Subcutaneous abdominal adipose tissue (tissue), 5 donors: ENCODE measurements at regions not wholly inside any gene's neighbourhood (a gene's known extent, or its start where the extent isn't known, plus 50 kb on each side); places are given as distances from the start of the nearest gene placed in this dataset.

Source experiments
- H3K27ac ChIP-seq: one replicate; pipeline ENCODE4 v1.7.0; 2013; ENCODE audit warnings: low read depth, mild to moderate bottlenecking, inconsistent platforms, low read length, moderate library complexity
- H3K27me3 ChIP-seq, 5 donors: one replicate each; pipeline ENCODE4 v1.7.0; 2013; ENCODE audit warnings: low read length in 5 of 5, inconsistent platforms in 1 of 5; ENCODE audit not compliant: control insufficient read depth in 5 of 5, insufficient read depth in 4 of 5
- H3K36me3 ChIP-seq, 5 donors: one replicate each; pipeline ENCODE4 v1.7.0; 2013; ENCODE audit warnings: low read length in 5 of 5; ENCODE audit not compliant: control insufficient read depth in 5 of 5, insufficient read depth in 5 of 5
- H3K4me1 ChIP-seq, 5 donors: one replicate each; pipeline ENCODE4 v1.7.0; 2013; ENCODE audit warnings: low read length in 5 of 5, mild to moderate bottlenecking in 3 of 5, moderate library complexity in 1 of 5; ENCODE audit not compliant: control insufficient read depth in 5 of 5, insufficient read depth in 5 of 5
- H3K4me3 ChIP-seq, 5 donors: one replicate each; pipeline ENCODE4 v1.7.0; 2013; ENCODE audit warnings: low read length in 5 of 5, low read depth in 1 of 5
- H3K9ac ChIP-seq, 5 donors: one replicate each; pipeline ENCODE4 v1.7.0; 2013; ENCODE audit warnings: low read length in 5 of 5, mild to moderate bottlenecking in 4 of 5, moderate library complexity in 3 of 5
- H3K9me3 ChIP-seq, 5 donors: one replicate each; pipeline ENCODE4 v1.7.0; 2013; ENCODE audit warnings: low read length in 5 of 5; ENCODE audit not compliant: control insufficient read depth in 5 of 5
- donor health status: healthy.
- donor health status: healthy.
- donor health status: healthy.
- donor health status: healthy.
- donor health status: healthy.

DNA sequence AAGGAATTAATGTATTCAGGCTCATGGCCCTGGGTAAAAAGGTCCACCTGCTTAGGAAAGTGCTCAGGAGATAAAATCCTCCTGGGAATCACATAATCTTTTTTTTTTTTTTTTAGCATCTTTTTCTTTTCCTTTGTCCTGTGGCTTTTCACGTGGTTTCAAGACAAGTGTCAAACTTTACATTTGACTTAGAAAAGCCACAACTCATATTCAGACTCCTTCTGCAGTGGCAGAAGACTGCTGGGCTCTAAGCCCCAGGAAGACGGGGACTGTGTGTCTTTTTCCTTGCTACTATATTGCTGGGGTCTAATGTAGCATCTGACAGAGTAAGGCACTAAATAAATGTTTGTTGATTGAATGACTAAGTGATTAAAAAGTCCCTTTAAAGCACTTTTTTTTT is 127.5 kb upstream of the ANKRD1 start:
- H3K27me3 ChIP-seq: no peaks in the 10 kb centered on the region
- no peak overlapping the region for H3K4me3 ChIP-seq
- H3K4me1 ChIP-seq: peaks cover 0 to 44% (median 7%) of the 10 kb centered on the region in 5 donors
- H3K9me3 ChIP-seq: no peaks in the 10 kb centered on the region
- H3K27ac ChIP-seq: peak overlapping the region; percentile 8
- no peak overlapping the region for H3K9ac ChIP-seq
- H3K36me3 ChIP-seq: no peaks in the 10 kb centered on the region

DNA sequence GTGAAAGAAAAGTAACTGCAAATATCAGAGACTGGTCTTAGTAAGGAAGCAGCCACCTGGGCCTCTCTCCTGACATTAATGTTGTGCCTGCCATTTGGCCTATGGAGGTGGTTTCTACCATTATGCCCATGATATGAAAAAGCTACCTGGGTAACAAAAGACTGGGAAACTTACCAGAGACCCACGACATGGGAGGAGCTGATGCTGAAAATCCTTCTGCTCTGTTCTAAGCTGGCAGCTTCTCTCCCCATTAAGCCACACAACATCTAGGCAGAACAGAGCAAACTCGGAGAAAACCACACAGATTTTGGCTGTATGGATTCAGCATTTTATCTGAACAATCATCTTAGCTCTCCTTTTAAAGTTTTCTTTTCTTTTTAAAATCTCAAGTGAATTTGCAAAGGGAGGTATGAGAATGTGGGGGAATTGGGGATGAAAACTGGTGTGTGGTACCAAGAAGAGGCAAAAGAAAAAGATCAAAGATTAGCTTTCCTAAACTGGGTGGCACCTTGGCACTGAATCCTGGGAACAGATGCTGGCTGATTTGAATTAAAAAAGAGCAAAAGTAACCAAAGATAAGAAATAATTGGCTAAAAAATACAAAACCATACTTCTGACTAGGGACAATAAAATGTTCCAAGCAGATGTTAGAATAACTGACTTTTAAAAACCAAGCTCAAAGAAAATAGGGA is 128.6 kb upstream of the ANKRD1 start:
- Histone ChIP-seq H3K4me3 (no peak overlapping the region), H3K9me3 (no peaks in the 10 kb centered on the region), H3K4me1 (peaks cover 0 to 44% (median 7%) of the 10 kb centered on the region in 5 donors), H3K36me3 (no peaks in the 10 kb centered on the region), H3K27ac (peak overlapping the region; percentile 54), H3K27me3 (no peaks in the 10 kb centered on the region), H3K9ac (no peak overlapping the region)

DNA sequence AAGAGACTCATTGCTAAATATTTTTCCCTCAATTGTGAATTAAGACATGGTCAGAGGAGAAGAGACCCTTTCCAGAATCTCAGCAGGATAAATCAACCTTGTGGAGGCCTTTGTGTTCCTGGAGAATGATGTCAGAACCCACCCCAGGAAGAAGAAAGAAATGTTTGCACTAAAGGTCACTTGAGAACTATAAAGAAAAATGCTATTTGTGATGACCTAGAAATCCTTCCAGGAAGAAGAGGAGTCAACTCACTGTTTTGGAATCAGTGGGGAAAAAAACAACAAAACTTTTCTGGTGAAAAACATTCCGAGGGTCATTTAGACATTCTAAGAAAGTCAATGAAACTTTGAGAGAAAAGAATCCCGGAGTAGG is 129.1 kb upstream of the ANKRD1 start:
- Histone ChIP-seq H3K27ac (peak overlapping the region; percentile 54), H3K36me3 (no peaks in the 10 kb centered on the region), H3K4me1 (peaks cover 0 to 44% (median 7%) of the 10 kb centered on the region in 5 donors), H3K4me3 (no peak overlapping the region), H3K27me3 (no peaks in the 10 kb centered on the region), H3K9ac (no peak overlapping the region), H3K9me3 (no peaks in the 10 kb centered on the region)

DNA sequence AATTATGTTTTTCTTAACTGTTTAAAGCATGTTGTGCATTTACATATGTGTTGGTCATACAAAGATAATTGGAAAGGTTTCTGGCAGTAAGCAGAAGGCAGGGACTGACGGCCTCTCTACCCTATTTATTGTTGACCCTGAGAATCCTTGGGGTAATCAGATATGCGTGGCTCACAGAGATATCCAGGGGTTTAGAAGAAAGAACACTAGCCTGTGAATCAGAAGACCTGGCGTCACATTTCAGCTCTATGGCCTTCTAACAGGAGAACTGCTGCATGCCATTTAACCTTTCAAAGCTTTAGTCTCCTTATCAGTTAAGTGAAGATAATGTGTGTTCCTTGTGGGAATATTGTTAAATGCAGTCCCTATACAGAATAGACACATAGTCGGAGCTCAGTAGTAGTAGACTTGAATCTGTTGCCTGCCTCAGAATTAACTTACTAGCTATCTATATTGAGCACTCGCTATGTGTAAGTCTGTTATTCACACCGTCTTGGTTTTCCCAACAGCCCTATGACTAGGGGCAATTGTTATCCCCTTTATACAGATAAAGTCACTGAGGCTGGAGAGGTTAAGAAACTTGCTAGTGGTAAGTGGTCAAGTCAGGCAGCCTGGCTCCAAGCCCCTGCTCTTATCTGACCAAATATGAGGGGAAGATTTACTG is 129.6 kb upstream of the ANKRD1 start:
- Histone ChIP-seq H3K9me3 (no peaks in the 10 kb centered on the region), H3K27me3 (no peaks in the 10 kb centered on the region), H3K36me3 (no peaks in the 10 kb centered on the region), H3K4me3 (no peak overlapping the region), H3K27ac (peak overlapping the region; percentile 54), H3K4me1 (peaks cover 0 to 44% (median 7%) of the 10 kb centered on the region in 5 donors), H3K9ac (no peak overlapping the region)

DNA sequence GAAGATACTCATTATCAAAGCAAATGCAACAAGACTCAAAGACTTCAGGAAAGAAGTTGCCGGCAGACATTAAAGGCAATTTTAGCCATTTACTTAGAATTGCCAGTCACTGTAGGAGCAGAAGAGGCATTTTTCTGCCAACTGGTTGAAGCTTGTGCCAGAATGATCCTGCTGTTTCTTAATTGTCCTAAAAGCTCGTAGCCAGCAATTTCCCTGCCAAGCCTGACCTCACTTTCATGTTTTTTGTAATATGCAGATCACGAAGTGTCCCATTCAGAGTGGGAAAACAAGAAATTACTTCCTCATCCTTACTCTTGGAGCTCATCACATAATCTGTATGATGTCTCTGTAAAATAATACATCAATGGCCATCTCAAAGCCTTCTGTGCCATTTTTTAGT is 130.9 kb upstream of the ANKRD1 start:
- Histone ChIP-seq H3K27ac (no peak overlapping the region), H3K9me3 (no peaks in the 10 kb centered on the region), H3K27me3 (no peaks in the 10 kb centered on the region), H3K36me3 (no peaks in the 10 kb centered on the region), H3K4me1 (peaks cover 0 to 44% (median 7%) of the 10 kb centered on the region in 5 donors), H3K9ac (no peak overlapping the region), H3K4me3 (no peak overlapping the region)

DNA sequence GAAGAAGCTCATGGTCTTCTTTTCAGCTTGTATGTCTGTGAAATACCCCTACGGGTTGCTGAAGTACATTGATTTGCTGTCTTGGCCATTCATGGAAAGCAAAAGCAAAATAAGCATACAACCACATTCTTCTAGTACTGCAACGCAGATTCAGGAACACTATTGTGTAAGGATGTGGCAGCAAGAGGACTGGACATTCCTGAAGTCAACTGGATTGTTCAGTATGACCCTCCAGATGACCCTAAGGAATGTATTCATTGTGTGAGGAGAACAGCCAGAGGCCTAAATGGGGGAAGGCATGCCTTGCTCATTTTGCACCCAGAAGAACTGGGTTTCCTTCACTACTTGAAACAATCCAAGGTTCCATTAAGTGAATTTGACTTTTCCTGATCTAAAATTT is 133.4 kb upstream of the ANKRD1 start:
- Histone ChIP-seq H3K9me3 (no peaks in the 10 kb centered on the region), H3K27ac (no peak overlapping the region), H3K4me1 (peaks cover 0 to 24% (median 7%) of the 10 kb centered on the region in 5 donors), H3K36me3 (no peaks in the 10 kb centered on the region), H3K4me3 (no peak overlapping the region), H3K27me3 (no peaks in the 10 kb centered on the region), H3K9ac (no peak overlapping the region)

DNA sequence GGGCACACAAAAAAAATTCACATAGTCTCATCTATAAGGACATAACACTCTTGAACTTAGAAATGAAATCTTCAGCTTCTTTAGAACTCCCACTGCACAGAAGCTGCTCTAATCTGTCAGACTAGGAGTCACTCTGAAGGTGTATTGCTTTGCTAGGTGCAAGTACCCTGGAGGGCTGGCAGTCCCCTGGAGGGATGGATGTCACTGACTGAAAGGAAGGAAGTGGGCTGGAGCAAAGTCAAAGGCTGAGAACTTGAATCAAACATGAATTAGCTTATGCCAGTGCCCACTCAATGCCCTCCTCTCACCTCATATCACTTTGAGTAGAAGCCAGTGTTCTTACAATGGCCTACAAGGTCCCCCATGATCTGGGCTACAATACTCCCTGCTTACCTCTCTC is 140.3 kb upstream of the ANKRD1 start:
- H3K4me3 ChIP-seq: no peak overlapping the region
- H3K27me3 ChIP-seq: no peaks in the 10 kb centered on the region
- no peak overlapping the region for H3K27ac ChIP-seq
- no peaks in the 10 kb centered on the region for H3K9me3 ChIP-seq
- no peaks in the 10 kb centered on the region for H3K36me3 ChIP-seq
- H3K9ac ChIP-seq: no peak overlapping the region
- no peaks in the 10 kb centered on the region for H3K4me1 ChIP-seq

DNA sequence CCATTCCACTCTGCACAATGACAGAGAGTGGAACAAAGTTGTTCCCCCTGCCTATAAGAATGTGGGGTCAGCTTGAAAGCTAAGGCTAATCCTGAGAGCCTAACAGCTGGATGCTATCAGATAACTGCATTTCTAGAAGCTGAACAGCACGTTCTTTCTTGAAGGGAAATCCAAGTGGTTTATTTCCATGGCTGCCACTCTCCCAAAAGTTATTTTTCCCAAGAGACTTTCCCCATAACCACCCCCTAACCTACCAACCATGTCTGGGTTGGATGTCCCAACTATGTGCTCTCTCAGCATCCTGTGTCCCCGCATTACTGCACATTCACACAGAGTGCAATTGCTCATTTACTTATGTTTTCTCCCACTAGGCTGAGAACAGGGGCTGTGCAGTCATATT is 140.7 kb upstream of the ANKRD1 start:
- Histone ChIP-seq H3K9me3 (no peaks in the 10 kb centered on the region), H3K4me1 (no peaks in the 10 kb centered on the region), H3K4me3 (no peak overlapping the region), H3K27me3 (no peaks in the 10 kb centered on the region), H3K9ac (no peak overlapping the region), H3K36me3 (no peaks in the 10 kb centered on the region), H3K27ac (no peak overlapping the region)

DNA sequence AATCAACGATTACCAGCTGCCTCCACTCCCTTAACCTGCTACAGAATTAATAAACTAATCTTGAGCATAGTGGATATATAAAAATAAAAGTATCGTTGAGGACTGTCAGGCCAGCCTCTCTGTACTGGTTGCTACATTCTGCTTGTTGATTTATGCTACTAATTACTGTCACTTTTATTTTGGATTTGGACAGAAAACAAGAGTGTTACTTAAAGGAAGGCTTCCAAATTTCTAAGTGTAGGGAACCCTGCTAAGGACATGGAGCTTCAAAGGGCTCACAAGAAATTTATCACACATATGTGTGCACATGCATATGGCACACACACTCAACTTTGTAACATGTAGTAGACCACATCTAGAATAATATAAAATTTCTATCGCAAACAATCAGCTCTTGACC is 141.2 kb upstream of the ANKRD1 start:
- Histone ChIP-seq H3K9ac (no peak overlapping the region), H3K4me1 (no peaks in the 10 kb centered on the region), H3K4me3 (no peak overlapping the region), H3K9me3 (no peaks in the 10 kb centered on the region), H3K36me3 (no peaks in the 10 kb centered on the region), H3K27me3 (no peaks in the 10 kb centered on the region), H3K27ac (no peak overlapping the region)

DNA sequence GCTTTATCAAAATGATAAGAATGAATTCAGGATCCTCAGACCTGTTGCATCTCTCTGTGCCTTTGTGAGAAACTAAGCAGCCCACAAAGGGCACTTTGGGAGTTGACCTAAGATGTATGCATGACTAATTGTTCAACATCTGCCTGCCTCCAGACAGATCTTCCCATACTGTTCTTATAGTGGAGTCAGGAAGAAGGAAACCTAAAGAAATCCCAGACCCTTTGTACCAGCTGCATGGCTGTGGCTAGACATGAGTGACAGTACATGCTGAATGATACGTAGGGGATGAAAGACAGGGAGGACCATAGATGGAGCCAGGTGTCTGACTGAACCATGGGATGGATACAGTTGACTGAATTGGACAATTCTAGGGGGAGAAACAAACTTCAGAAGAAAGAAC is 148.7 kb upstream of the PCGF5 start:
- H3K27me3 ChIP-seq: peaks cover 0 to 2% (median 0%) of the 10 kb centered on the region in 5 donors
- H3K9ac ChIP-seq: no peak overlapping the region
- H3K36me3 ChIP-seq: no peaks in the 10 kb centered on the region
- no peak overlapping the region for H3K27ac ChIP-seq
- H3K4me1 ChIP-seq: no peaks in the 10 kb centered on the region
- H3K9me3 ChIP-seq: no peaks in the 10 kb centered on the region
- H3K4me3 ChIP-seq: no peak overlapping the region
